DOHH2 (cell line): ENCODE measurements at regions not wholly inside any gene's neighbourhood (a gene's known extent, or its start where the extent isn't known, plus 50 kb on each side); places are given as distances from the start of the nearest gene placed in this dataset.

Experiments used
- H3F3A ChIP-seq: fragments of 200-600 bp; sonication (generic), shearing (Covaris generic); 2 replicates; pipeline ENCODE4 v1.6.0; 2016; ENCODE audit warnings: antibody characterized with exemption, mild to moderate bottlenecking; ENCODE audit not compliant: control insufficient read depth, insufficient read depth
- H3K27ac ChIP-seq: fragments of 200-600 bp; sonication (generic); 2 replicates; pipeline ENCODE4 v1.5.1; 2014; ENCODE audit warnings: low read depth, mild to moderate bottlenecking, low read length, moderate library complexity
- H3K27me3 ChIP-seq: fragments of 200-600 bp; sonication (generic); 2 replicates; pipeline ENCODE4 v1.6.1; 2014; ENCODE audit warnings: mild to moderate bottlenecking, low read length, mixed read lengths; ENCODE audit not compliant: control insufficient read depth
- H3K36me3 ChIP-seq: fragments of 200-600 bp; sonication (generic); 2 replicates; pipeline ENCODE4 v1.6.1; 2014; ENCODE audit warnings: mild to moderate bottlenecking, low read length, moderate library complexity, mixed read lengths; ENCODE audit not compliant: control insufficient read depth
- H3K4me1 ChIP-seq: fragments of 200-600 bp; sonication (generic); 2 replicates; pipeline ENCODE4 v1.6.1; 2014; ENCODE audit warnings: mild to moderate bottlenecking, low read length, mixed read lengths; ENCODE audit not compliant: control insufficient read depth
- H3K4me2 ChIP-seq: fragments of 200-600 bp; sonication (generic); 2 replicates; pipeline ENCODE4 v1.6.0; 2014; ENCODE audit warnings: mild to moderate bottlenecking, low read length, moderate library complexity
- H3K4me3 ChIP-seq: fragments of 200-600 bp; sonication (generic); 2 replicates; pipeline ENCODE4 v1.5.1; 2014; ENCODE audit warnings: mild to moderate bottlenecking, low read length, mixed read lengths
- H3K79me2 ChIP-seq: fragments of 200-600 bp; sonication (generic); 2 replicates; pipeline ENCODE4 v1.6.1; 2014; ENCODE audit warnings: mild to moderate bottlenecking, low read length, mixed read lengths; ENCODE audit not compliant: control insufficient read depth
- H3K9me2 ChIP-seq: fragments of 200-600 bp; sonication (generic); replicated peaks from 2 replicates; pipeline ENCODE4 v1.6.1; 2014; ENCODE audit warnings: mild to moderate bottlenecking, low read length, mixed read lengths; ENCODE audit not compliant: control insufficient read depth
- H3K9me3 ChIP-seq: fragments of 200-600 bp; sonication (generic); 2 replicates; pipeline ENCODE4 v1.6.1; 2014; ENCODE audit warnings: antibody characterized with exemption, low read length, mixed read lengths; ENCODE audit not compliant: control insufficient read depth, insufficient read depth
- H4K20me1 ChIP-seq: fragments of 200-600 bp; sonication (generic); 2 replicates; pipeline ENCODE4 v1.6.0; 2014; ENCODE audit warnings: low read depth, mild to moderate bottlenecking, antibody characterized with exemption, low read length, moderate library complexity; ENCODE audit not compliant: control insufficient read depth, insufficient read depth
- EZH2phosphoT487 ChIP-seq: fragments of 200-600 bp; sonication (generic); IDR thresholded peaks from 2 replicates; pipeline ENCODE4 v1.6.1; 2017; ENCODE audit warnings: borderline replicate concordance, mild to moderate bottlenecking, antibody characterized with exemption, low read length, moderate library complexity, mixed read lengths
- TF ChIP-seq, protein P1 (sequence below): fragments of 200-600 bp; sonication (generic); IDR thresholded peaks from one replicate; pipeline ENCODE4 v1.5.1; 2014; ENCODE audit warnings: antibody characterized with exemption, mild to moderate bottlenecking, low read depth, low read length; ENCODE audit not compliant: poor library complexity, severe bottlenecking

DNA sequence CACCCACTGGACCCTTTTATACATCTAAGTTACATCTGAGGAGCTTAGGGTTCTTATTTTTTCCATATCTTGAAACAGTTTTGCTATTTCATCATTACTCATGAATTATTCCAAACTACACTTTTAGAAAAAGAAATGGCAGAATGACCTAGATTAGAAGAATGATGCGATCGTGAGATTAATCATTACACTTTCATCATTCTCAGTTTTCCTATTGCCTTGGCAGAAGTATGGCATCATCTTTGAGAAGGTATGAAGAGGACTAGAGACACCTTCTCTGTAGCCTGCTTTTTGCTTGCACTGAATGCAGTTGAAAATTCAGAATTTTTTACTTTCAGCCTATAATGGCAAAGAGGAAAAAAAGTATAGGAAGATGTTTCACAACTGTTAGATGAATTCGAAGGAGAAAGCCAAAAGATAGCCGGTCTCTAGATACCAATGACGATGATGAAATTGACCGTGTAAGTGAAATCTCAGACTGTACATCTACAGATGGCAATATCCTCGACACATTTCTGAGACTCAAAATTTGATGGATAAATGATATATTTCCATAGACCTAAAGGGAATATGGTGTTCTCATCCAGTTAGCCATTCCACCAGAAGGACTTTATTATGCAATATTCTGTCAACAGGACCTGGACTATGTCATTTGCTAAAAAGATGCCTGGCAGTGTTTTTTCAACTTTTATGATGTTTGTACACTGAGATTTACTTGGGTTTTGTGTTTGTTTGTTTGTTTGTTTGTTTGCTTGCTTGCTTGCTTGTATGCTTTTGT lies 191.8 kb downstream of the TOMM20 start:
- H4K20me1 ChIP-seq = no peaks in the 10 kb centered on the region
- TF ChIP-seq, protein P1, sequence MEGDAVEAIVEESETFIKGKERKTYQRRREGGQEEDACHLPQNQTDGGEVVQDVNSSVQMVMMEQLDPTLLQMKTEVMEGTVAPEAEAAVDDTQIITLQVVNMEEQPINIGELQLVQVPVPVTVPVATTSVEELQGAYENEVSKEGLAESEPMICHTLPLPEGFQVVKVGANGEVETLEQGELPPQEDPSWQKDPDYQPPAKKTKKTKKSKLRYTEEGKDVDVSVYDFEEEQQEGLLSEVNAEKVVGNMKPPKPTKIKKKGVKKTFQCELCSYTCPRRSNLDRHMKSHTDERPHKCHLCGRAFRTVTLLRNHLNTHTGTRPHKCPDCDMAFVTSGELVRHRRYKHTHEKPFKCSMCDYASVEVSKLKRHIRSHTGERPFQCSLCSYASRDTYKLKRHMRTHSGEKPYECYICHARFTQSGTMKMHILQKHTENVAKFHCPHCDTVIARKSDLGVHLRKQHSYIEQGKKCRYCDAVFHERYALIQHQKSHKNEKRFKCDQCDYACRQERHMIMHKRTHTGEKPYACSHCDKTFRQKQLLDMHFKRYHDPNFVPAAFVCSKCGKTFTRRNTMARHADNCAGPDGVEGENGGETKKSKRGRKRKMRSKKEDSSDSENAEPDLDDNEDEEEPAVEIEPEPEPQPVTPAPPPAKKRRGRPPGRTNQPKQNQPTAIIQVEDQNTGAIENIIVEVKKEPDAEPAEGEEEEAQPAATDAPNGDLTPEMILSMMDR = no peak
- no peak for TF ChIP-seq EZH2phosphoT487
- H3K4me2 ChIP-seq = no peak overlapping the region
- H3K4me3 ChIP-seq = no peak overlapping the region
- no peaks in the 10 kb centered on the region for H3K36me3 ChIP-seq
- H3K27ac ChIP-seq = no peak overlapping the region
- H3K79me2 ChIP-seq = no peaks in the 10 kb centered on the region
- no peaks in the 10 kb centered on the region for H3F3A ChIP-seq
- no peaks in the 10 kb centered on the region for H3K9me2 ChIP-seq
- no peaks in the 10 kb centered on the region for H3K4me1 ChIP-seq
- peaks cover 28% of the 10 kb centered on the region for H3K27me3 ChIP-seq
- H3K9me3 ChIP-seq = no peaks in the 10 kb centered on the region

DNA sequence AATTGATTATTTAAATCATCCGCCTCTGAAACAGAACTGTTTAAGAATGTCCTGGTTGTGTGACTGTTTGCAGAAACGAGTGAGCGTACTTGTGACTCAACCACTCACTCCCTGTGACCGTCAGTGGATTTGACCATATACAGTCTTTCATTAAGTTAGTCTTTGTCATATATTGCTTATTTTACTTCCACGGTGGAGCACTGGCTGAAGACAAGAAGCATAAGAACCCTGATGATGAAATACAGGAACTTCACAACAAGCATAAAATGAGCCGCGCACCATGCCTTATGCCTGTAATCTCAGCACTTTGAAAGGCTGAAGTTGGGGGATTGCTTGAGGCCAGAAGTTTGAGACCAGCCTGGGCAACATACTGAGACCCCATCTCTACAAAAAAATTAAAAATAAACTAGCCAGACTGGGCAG lies 194.0 kb downstream of the TOMM20 start:
- H3K79me2 ChIP-seq = no peaks in the 10 kb centered on the region
- no peaks in the 10 kb centered on the region for H3K9me3 ChIP-seq
- no peak overlapping the region for H3K4me2 ChIP-seq
- peaks cover 24% of the 10 kb centered on the region for H3K27me3 ChIP-seq
- no peak overlapping the region for H3K27ac ChIP-seq
- H3K9me2 ChIP-seq = no peaks in the 10 kb centered on the region
- H4K20me1 ChIP-seq = no peaks in the 10 kb centered on the region
- no peaks in the 10 kb centered on the region for H3K4me1 ChIP-seq
- no peak for TF ChIP-seq EZH2phosphoT487
- TF ChIP-seq, protein P1 = no peak
- no peak overlapping the region for H3K4me3 ChIP-seq
- no peaks in the 10 kb centered on the region for H3K36me3 ChIP-seq
- H3F3A ChIP-seq = no peaks in the 10 kb centered on the region

DNA sequence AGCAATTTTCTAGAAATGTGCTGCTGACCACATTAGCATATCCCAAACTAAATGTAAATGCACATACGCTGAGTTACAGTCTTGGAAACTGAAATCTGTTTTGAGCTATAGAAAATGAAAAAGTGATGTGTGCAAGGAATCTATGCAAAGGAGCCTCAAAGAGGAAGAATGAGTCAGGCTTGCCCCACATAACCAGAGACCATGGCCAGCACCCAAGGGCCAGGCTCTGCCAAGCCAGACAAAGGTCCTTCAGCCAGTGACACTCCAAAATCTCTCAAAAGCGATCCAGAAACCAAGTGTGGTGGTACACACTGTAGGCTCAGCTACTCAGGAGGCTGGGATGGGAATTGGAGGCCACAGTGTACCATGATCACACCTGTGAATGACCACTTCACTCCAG lies 195.2 kb downstream of the TOMM20 start:
- no peaks in the 10 kb centered on the region for H3K9me3 ChIP-seq
- H3K27ac ChIP-seq = no peak overlapping the region
- no peaks in the 10 kb centered on the region for H3K9me2 ChIP-seq
- TF ChIP-seq EZH2phosphoT487 = no peak
- TF ChIP-seq, protein P1 = no peak
- H4K20me1 ChIP-seq = no peaks in the 10 kb centered on the region
- no peaks in the 10 kb centered on the region for H3K79me2 ChIP-seq
- no peaks in the 10 kb centered on the region for H3F3A ChIP-seq
- H3K36me3 ChIP-seq = no peaks in the 10 kb centered on the region
- no peak overlapping the region for H3K4me2 ChIP-seq
- no peak overlapping the region for H3K4me3 ChIP-seq
- no peaks in the 10 kb centered on the region for H3K4me1 ChIP-seq
- peaks cover 35% of the 10 kb centered on the region for H3K27me3 ChIP-seq
